Peyer's patch (tissue), 4 donors: ENCODE measurements at regions not wholly inside any gene's neighbourhood (a gene's known extent, or its start where the extent isn't known, plus 50 kb on each side); places are given as distances from the start of the nearest gene placed in this dataset.

ENCODE experiments used
- POLR2A ChIP-seq, 2 donors: fragments of 450-650 bp; IDR thresholded peaks; one replicate each; pipeline ENCODE4 v1.5.1; 2017; ENCODE audit warnings: antibody characterized with exemption in 2 of 2, mild to moderate bottlenecking in 2 of 2, moderate library complexity in 2 of 2
- TF ChIP-seq, protein P1 (sequence below), 6 experiments: fragments of 450-650 bp in 4 of 6; fragments of 200-600 bp in 2 of 6; sonication (generic) in 1 of 6; IDR thresholded peaks; one replicate each; pipeline ENCODE4 v1.5.1; 2017 to 2019; ENCODE audit warnings: antibody characterized with exemption in 6 of 6, mild to moderate bottlenecking in 3 of 6, moderate library complexity in 1 of 6

- no peak for TF ChIP-seq POLR2A (IDR thresholded peaks at IDR 0.05)
- TF ChIP-seq, protein P1, sequence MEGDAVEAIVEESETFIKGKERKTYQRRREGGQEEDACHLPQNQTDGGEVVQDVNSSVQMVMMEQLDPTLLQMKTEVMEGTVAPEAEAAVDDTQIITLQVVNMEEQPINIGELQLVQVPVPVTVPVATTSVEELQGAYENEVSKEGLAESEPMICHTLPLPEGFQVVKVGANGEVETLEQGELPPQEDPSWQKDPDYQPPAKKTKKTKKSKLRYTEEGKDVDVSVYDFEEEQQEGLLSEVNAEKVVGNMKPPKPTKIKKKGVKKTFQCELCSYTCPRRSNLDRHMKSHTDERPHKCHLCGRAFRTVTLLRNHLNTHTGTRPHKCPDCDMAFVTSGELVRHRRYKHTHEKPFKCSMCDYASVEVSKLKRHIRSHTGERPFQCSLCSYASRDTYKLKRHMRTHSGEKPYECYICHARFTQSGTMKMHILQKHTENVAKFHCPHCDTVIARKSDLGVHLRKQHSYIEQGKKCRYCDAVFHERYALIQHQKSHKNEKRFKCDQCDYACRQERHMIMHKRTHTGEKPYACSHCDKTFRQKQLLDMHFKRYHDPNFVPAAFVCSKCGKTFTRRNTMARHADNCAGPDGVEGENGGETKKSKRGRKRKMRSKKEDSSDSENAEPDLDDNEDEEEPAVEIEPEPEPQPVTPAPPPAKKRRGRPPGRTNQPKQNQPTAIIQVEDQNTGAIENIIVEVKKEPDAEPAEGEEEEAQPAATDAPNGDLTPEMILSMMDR (IDR thresholded peaks at IDR 0.05) = no peak
Observed at GRCh38 chr9:95373069-95373681, 55.7 kb upstream of the FANCC start.
